IMR-90 (cell line): ENCODE measurements at regions not wholly inside any gene's neighbourhood (a gene's known extent, or its start where the extent isn't known, plus 50 kb on each side); places are given as distances from the start of the nearest gene placed in this dataset.

ENCODE experiments used
- CEBPB ChIP-seq: IDR thresholded peaks from 2 replicates; pipeline ENCODE4 v1.6.1; 2012; ENCODE audit warnings: low read depth, low read length, improper control_type of control experiment
- CHD1 ChIP-seq: IDR thresholded peaks from 2 replicates; pipeline ENCODE4 v1.6.1; 2012; ENCODE audit warnings: low read depth, low read length, improper control_type of control experiment
- POLR2A ChIP-seq: IDR thresholded peaks from 2 replicates; pipeline ENCODE4 v1.6.1; 2012; ENCODE audit warnings: mild to moderate bottlenecking, low read depth, low read length
- SMC3 ChIP-seq: fragments of 150-350 bp; IDR thresholded peaks from 2 replicates; pipeline ENCODE4 v1.6.1; 2016; ENCODE audit warnings: low read depth, mild to moderate bottlenecking, antibody characterized with exemption, low read length, moderate library complexity
- TF ChIP-seq, protein P1 (sequence below): conservative IDR thresholded peaks from 2 replicates; pipeline ENCODE4 v1.5.1; 2012; ENCODE audit warnings: mild to moderate bottlenecking, low read depth, low read length, improper control_type of control experiment
- TF ChIP-seq, protein P2 (sequence below): fragments of 150-350 bp; IDR thresholded peaks from 2 replicates; pipeline ENCODE4 v1.6.1; 2016; ENCODE audit warnings: low read depth, mild to moderate bottlenecking, low read length, moderate library complexity, borderline replicate concordance

DNA sequence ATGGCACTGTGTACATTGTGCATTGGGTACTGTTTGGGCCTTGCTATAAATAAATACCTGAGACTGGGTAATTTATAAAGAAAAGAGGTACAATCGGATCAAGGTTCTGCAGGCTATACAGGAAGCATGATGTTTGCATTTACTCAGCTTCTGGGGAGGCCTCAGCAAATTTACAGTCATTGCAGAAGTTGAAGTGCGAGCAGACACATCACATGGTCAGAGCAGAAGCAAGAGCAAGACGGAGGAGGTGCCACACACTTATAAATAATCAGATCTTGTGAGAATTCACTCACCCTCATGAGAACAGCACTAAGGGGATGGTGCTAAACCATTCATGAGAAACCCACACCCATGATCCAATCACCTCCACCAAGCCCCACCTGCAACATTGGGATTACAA lies 505.0 kb downstream of the ARAP2 start:
- TF ChIP-seq, protein P1, sequence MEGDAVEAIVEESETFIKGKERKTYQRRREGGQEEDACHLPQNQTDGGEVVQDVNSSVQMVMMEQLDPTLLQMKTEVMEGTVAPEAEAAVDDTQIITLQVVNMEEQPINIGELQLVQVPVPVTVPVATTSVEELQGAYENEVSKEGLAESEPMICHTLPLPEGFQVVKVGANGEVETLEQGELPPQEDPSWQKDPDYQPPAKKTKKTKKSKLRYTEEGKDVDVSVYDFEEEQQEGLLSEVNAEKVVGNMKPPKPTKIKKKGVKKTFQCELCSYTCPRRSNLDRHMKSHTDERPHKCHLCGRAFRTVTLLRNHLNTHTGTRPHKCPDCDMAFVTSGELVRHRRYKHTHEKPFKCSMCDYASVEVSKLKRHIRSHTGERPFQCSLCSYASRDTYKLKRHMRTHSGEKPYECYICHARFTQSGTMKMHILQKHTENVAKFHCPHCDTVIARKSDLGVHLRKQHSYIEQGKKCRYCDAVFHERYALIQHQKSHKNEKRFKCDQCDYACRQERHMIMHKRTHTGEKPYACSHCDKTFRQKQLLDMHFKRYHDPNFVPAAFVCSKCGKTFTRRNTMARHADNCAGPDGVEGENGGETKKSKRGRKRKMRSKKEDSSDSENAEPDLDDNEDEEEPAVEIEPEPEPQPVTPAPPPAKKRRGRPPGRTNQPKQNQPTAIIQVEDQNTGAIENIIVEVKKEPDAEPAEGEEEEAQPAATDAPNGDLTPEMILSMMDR = no peak
- TF ChIP-seq, protein P2, sequence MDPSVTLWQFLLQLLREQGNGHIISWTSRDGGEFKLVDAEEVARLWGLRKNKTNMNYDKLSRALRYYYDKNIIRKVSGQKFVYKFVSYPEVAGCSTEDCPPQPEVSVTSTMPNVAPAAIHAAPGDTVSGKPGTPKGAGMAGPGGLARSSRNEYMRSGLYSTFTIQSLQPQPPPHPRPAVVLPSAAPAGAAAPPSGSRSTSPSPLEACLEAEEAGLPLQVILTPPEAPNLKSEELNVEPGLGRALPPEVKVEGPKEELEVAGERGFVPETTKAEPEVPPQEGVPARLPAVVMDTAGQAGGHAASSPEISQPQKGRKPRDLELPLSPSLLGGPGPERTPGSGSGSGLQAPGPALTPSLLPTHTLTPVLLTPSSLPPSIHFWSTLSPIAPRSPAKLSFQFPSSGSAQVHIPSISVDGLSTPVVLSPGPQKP = no peak
- TF ChIP-seq SMC3 (no peak), POLR2A (no peak), CEBPB (no peak), CHD1 (no peak)
